ENCODE measurements at regions not wholly inside any gene's neighbourhood (a gene's known extent, or its start where the extent isn't known, plus 50 kb on each side); places are given as distances from the start of the nearest gene placed in this dataset.

GRCh38 chrX:42398967-42399631 is 378.9 kb downstream of the PPP1R2C start:
- H3K9me3 ChIP-seq (ENCODE audit: control insufficient read depth in 4 of 4, insufficient read depth in 3 of 4, low read length in 3 of 4) = peaks cover 0 to 1% (median 0%) of the 10 kb centered on the region in 4 donors
- H3K36me3 ChIP-seq (ENCODE audit: control insufficient read depth in 4 of 4, insufficient read depth in 4 of 4, low read length in 4 of 4) = no peaks in the 10 kb centered on the region
- 50 to 61% methylated on average over 8 of the region's 8 CpGs for WGBS, 2 donors
- ATAC-seq (ENCODE audit: insufficient read depth, low FRiP score) (no peak), DNase-seq (no peak)
- H3K27ac ChIP-seq (ENCODE audit: low read depth in 1 of 2, low read length in 1 of 2) = no peak overlapping the region
- H3K9ac ChIP-seq (ENCODE audit: insufficient read depth in 1 of 2, low read length in 2 of 2) = no peak overlapping the region
- no peaks in the 10 kb centered on the region for H3K4me1 ChIP-seq (ENCODE audit: control insufficient read depth in 5 of 5, insufficient read depth in 5 of 5, low read length in 5 of 5)
- no peak overlapping the region for H3K4me3 ChIP-seq
- no peak for TF ChIP-seq CTCF (IDR thresholded peaks at IDR 0.05; ENCODE audit: control extremely low read depth, extremely low read depth)
- H3K27me3 ChIP-seq (ENCODE audit: control insufficient read depth in 3 of 3, insufficient read depth in 3 of 3, low read length in 2 of 3) = peaks cover 6 to 11% (median 7%) of the 10 kb centered on the region in 3 donors

GRCh38 chrX:42396136-42396535 is 381.8 kb downstream of the PPP1R2C start:
- no peak for DNase-seq
- H3K27me3 ChIP-seq (ENCODE audit: control insufficient read depth in 3 of 3, insufficient read depth in 3 of 3, low read length in 2 of 3) = peaks cover 2 to 11% (median 11%) of the 10 kb centered on the region in 3 donors
- WGBS, 2 donors = 77 to 95% methylated on average over 4 of the region's 4 CpGs
- no peaks in the 10 kb centered on the region for H3K36me3 ChIP-seq (ENCODE audit: control insufficient read depth in 4 of 4, insufficient read depth in 4 of 4, low read length in 4 of 4)
- no peak overlapping the region for H3K4me3 ChIP-seq
- no peaks in the 10 kb centered on the region for H3K4me1 ChIP-seq (ENCODE audit: control insufficient read depth in 5 of 5, insufficient read depth in 5 of 5, low read length in 5 of 5)
- no peaks in the 10 kb centered on the region for H3K9me3 ChIP-seq (ENCODE audit: control insufficient read depth in 4 of 4, insufficient read depth in 3 of 4, low read length in 3 of 4)
- H3K27ac ChIP-seq (ENCODE audit: low read depth in 1 of 2, low read length in 1 of 2) = no peak overlapping the region
- no peak for TF ChIP-seq CTCF (IDR thresholded peaks at IDR 0.05; ENCODE audit: control extremely low read depth, extremely low read depth)
- H3K9ac ChIP-seq (ENCODE audit: insufficient read depth in 1 of 2, low read length in 2 of 2) = no peak overlapping the region
- ATAC-seq (ENCODE audit: insufficient read depth, low FRiP score) = no peak

GRCh38 chrX:42392846-42393245 is 385.1 kb downstream of the PPP1R2C start:
- Histone ChIP-seq H3K36me3 (ENCODE audit: control insufficient read depth in 4 of 4, insufficient read depth in 4 of 4, low read length in 4 of 4) (no peaks in the 10 kb centered on the region), H3K9ac (ENCODE audit: insufficient read depth in 1 of 2, low read length in 2 of 2) (no peak overlapping the region), H3K9me3 (ENCODE audit: control insufficient read depth in 4 of 4, insufficient read depth in 3 of 4, low read length in 3 of 4) (no peaks in the 10 kb centered on the region), H3K27ac (ENCODE audit: low read depth in 1 of 2, low read length in 1 of 2) (no peak overlapping the region), H3K4me1 (ENCODE audit: control insufficient read depth in 5 of 5, insufficient read depth in 5 of 5, low read length in 5 of 5) (no peaks in the 10 kb centered on the region), H3K27me3 (ENCODE audit: control insufficient read depth in 3 of 3, insufficient read depth in 3 of 3, low read length in 2 of 3) (peaks cover 0 to 18% (median 11%) of the 10 kb centered on the region in 3 donors), H3K4me3 (no peak overlapping the region)
- DNase-seq (no peak), ATAC-seq (ENCODE audit: insufficient read depth, low FRiP score) (no peak)
- no peak for TF ChIP-seq CTCF (IDR thresholded peaks at IDR 0.05; ENCODE audit: control extremely low read depth, extremely low read depth)
- 53 to 82% methylated on average over 1 of the region's 1 CpG for WGBS, 2 donors

GRCh38 chrX:42386681-42387080 is 391.3 kb downstream of the PPP1R2C start:
- H3K27ac ChIP-seq (ENCODE audit: low read depth in 1 of 2, low read length in 1 of 2) = no peak overlapping the region
- H3K27me3 ChIP-seq (ENCODE audit: control insufficient read depth in 3 of 3, insufficient read depth in 3 of 3, low read length in 2 of 3) = peaks cover 0 to 41% (median 13%) of the 10 kb centered on the region in 3 donors
- DNase-seq (no peak), ATAC-seq (ENCODE audit: insufficient read depth, low FRiP score) (no peak)
- no peak for TF ChIP-seq CTCF (IDR thresholded peaks at IDR 0.05; ENCODE audit: control extremely low read depth, extremely low read depth)
- no peaks in the 10 kb centered on the region for H3K36me3 ChIP-seq (ENCODE audit: control insufficient read depth in 4 of 4, insufficient read depth in 4 of 4, low read length in 4 of 4)
- 86 to 92% methylated on average over 2 of the region's 2 CpGs for WGBS, 2 donors
- no peak overlapping the region for H3K4me3 ChIP-seq
- H3K9me3 ChIP-seq (ENCODE audit: control insufficient read depth in 4 of 4, insufficient read depth in 3 of 4, low read length in 3 of 4) = no peaks in the 10 kb centered on the region
- no peak overlapping the region for H3K9ac ChIP-seq (ENCODE audit: insufficient read depth in 1 of 2, low read length in 2 of 2)
- H3K4me1 ChIP-seq (ENCODE audit: control insufficient read depth in 5 of 5, insufficient read depth in 5 of 5, low read length in 5 of 5) = no peaks in the 10 kb centered on the region

Data from lung (tissue), 11 donors.